ENCODE measurements at regions not wholly inside any gene's neighbourhood (a gene's known extent, or its start where the extent isn't known, plus 50 kb on each side); places are given as distances from the start of the nearest gene placed in this dataset.

GRCh38 chr5:173786286-173787187, 101.6 kb upstream of the CPEB4 start (continued):
- TF ChIP-seq, protein P1, sequence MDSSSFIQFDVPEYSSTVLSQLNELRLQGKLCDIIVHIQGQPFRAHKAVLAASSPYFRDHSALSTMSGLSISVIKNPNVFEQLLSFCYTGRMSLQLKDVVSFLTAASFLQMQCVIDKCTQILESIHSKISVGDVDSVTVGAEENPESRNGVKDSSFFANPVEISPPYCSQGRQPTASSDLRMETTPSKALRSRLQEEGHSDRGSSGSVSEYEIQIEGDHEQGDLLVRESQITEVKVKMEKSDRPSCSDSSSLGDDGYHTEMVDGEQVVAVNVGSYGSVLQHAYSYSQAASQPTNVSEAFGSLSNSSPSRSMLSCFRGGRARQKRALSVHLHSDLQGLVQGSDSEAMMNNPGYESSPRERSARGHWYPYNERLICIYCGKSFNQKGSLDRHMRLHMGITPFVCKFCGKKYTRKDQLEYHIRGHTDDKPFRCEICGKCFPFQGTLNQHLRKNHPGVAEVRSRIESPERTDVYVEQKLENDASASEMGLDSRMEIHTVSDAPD (CRISPR knock-in tag; IDR thresholded peaks at IDR 0.05), result no peak
- no peak for TF ChIP-seq SRF (CRISPR knock-in tag; IDR thresholded peaks at IDR 0.05)
- peak; percentile 65; the same call in 1 of the 2 replicates for TF ChIP-seq NBN (IDR thresholded peaks at IDR 0.05; ENCODE audit: low read depth)
- TF ChIP-seq HSF4 (CRISPR knock-in tag; IDR thresholded peaks at IDR 0.05; ENCODE audit: borderline replicate concordance), result no peak
- TF ChIP-seq ILF3 (IDR thresholded peaks at IDR 0.05; ENCODE audit: borderline replicate concordance), result no peak
- TF ChIP-seq HIVEP1 (CRISPR knock-in tag; IDR thresholded peaks at IDR 0.05), result no peak
- no peak for TF ChIP-seq CHD1 (IDR thresholded peaks at IDR 0.05; ENCODE audit: low read length)
- TF ChIP-seq PHTF2 (CRISPR knock-in tag; IDR thresholded peaks at IDR 0.05), result no peak
- peak; percentile 81 for TF ChIP-seq DMBX1 (CRISPR knock-in tag; IDR thresholded peaks at IDR 0.05; ENCODE audit: borderline replicate concordance)
- no peak for TF ChIP-seq ZBTB1 (CRISPR knock-in tag; IDR thresholded peaks at IDR 0.05; ENCODE audit: borderline replicate concordance, low read depth)
- no peak for TF ChIP-seq PPARD (CRISPR knock-in tag; IDR thresholded peaks at IDR 0.05)
- TF ChIP-seq, protein P2, sequence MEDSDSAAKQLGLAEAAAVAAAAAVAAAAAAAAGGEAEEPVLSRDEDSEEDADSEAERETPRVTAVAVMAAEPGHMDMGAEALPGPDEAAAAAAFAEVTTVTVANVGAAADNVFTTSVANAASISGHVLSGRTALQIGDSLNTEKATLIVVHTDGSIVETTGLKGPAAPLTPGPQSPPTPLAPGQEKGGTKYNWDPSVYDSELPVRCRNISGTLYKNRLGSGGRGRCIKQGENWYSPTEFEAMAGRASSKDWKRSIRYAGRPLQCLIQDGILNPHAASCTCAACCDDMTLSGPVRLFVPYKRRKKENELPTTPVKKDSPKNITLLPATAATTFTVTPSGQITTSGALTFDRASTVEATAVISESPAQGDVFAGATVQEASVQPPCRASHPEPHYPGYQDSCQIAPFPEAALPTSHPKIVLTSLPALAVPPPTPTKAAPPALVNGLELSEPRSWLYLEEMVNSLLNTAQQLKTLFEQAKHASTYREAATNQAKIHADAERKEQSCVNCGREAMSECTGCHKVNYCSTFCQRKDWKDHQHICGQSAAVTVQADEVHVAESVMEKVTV (CRISPR knock-in tag; IDR thresholded peaks at IDR 0.05), result peak; percentile 55; the same call in 1 of the 2 replicates
- 0 out of 4 replicates have a peak, but pooled peaks of 1 of the 2 experiments have one; percentile 17 for TF ChIP-seq MLLT1 (IDR thresholded peaks at IDR 0.05)
- no peak for TF ChIP-seq MBD2 (IDR thresholded peaks at IDR 0.05; ENCODE audit: borderline replicate concordance, low read depth)
- TF ChIP-seq TAF1 (IDR thresholded peaks at IDR 0.05; ENCODE audit: control insufficient read depth, extremely low read depth, insufficient read depth, low read length, severe bottlenecking), result no peak
- TF ChIP-seq, protein P3, sequence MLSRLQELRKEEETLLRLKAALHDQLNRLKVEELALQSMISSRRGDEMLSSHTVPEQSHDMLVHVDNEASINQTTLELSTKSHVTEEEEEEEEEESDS (CRISPR knock-in tag; IDR thresholded peaks at IDR 0.05), result no peak
- TF ChIP-seq ILK (tag; IDR thresholded peaks at IDR 0.05; ENCODE audit: borderline replicate concordance, low read depth), result no peak
- no peak for TF ChIP-seq NFXL1 (CRISPR knock-in tag; IDR thresholded peaks at IDR 0.05)
- TF ChIP-seq, protein P4, sequence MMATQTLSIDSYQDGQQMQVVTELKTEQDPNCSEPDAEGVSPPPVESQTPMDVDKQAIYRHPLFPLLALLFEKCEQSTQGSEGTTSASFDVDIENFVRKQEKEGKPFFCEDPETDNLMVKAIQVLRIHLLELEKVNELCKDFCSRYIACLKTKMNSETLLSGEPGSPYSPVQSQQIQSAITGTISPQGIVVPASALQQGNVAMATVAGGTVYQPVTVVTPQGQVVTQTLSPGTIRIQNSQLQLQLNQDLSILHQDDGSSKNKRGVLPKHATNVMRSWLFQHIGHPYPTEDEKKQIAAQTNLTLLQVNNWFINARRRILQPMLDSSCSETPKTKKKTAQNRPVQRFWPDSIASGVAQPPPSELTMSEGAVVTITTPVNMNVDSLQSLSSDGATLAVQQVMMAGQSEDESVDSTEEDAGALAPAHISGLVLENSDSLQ (IDR thresholded peaks at IDR 0.05), result peak; percentile 71
- no peak for TF ChIP-seq ZBTB9 (CRISPR knock-in tag; IDR thresholded peaks at IDR 0.05)

All from K562 (cell line).